K562 (cell line): ENCODE measurements at regions not wholly inside any gene's neighbourhood (a gene's known extent, or its start where the extent isn't known, plus 50 kb on each side); places are given as distances from the start of the nearest gene placed in this dataset.

Experiments used
- FOSL1 ChIP-seq: fragments of 200-800 bp; sonication (Bioruptor generic); conservative IDR thresholded peaks from 2 replicates; pipeline ENCODE4 v1.6.1; 2016; ENCODE audit warnings: missing genetic modification characterization, missing compliant biosample characterization
- TAF1 ChIP-seq: IDR thresholded peaks from 2 replicates; pipeline ENCODE4 v1.6.1; 2011; ENCODE audit warnings: mild to moderate bottlenecking, low read length, moderate library complexity; ENCODE audit not compliant: insufficient read depth, control insufficient read depth, severe bottlenecking; ENCODE audit errors: extremely low read depth
- TF ChIP-seq, protein P1 (sequence below): sonication (generic); formaldehyde crosslinking; IDR thresholded peaks from 2 replicates; pipeline ENCODE4 v1.9.0; 2022; ENCODE audit warnings: mild to moderate bottlenecking, missing genetic modification reagents

DNA sequence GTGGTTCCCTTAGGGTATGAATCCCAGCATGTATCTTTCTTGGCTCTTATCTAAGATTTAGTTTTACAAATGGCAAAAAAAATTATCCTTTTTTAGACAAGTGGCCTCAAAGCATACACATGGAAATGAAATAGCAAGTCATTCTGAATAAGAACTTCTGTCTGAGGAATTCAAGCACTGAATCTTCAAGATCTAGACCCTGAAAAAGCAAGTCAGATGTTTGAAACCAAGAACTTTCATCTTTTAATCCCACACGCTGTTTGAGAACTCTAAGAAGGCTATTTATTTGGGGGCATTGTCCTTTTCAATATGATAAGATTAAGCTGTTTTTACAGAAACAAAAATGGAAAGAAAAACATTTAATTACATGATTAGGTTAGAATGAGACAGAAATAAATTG, 549.2 kb upstream of the CYLC2 start:
- TF ChIP-seq TAF1 (no peak), FOSL1 (tag) (no peak)
- TF ChIP-seq, protein P1, sequence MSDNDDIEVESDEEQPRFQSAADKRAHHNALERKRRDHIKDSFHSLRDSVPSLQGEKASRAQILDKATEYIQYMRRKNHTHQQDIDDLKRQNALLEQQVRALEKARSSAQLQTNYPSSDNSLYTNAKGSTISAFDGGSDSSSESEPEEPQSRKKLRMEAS: no peak
